Esophagus squamous epithelium (tissue), 4 donors: ENCODE measurements at regions not wholly inside any gene's neighbourhood (a gene's known extent, or its start where the extent isn't known, plus 50 kb on each side); places are given as distances from the start of the nearest gene placed in this dataset.

Experiments used
- CTCF ChIP-seq, 6 experiments: fragments of 450-650 bp in 4 of 6; fragments of 200-600 bp in 2 of 6; sonication (generic) in 2 of 6; IDR thresholded peaks; one replicate each; pipeline ENCODE4 v1.5.1; 2016 to 2019; ENCODE audit warnings: antibody characterized with exemption in 6 of 6, mild to moderate bottlenecking in 4 of 6, moderate library complexity in 4 of 6
- POLR2A ChIP-seq, 4 donors: fragments of 450-650 bp; IDR thresholded peaks; one replicate each; pipeline ENCODE4 v1.6.1; 2017; ENCODE audit warnings: antibody characterized with exemption in 4 of 4, mild to moderate bottlenecking in 4 of 4, moderate library complexity in 3 of 4

GRCh38 chr4:182142176-182143085 lies 100.8 kb upstream of the TENM3 start:
- TF ChIP-seq CTCF (IDR thresholded peaks at IDR 0.05) (peak in 2 of 6 experiments; percentile 13 to 28), POLR2A (IDR thresholded peaks at IDR 0.05) (no peak)
